Gastrocnemius medialis (tissue), 4 donors: ENCODE measurements at regions not wholly inside any gene's neighbourhood (a gene's known extent, or its start where the extent isn't known, plus 50 kb on each side); places are given as distances from the start of the nearest gene placed in this dataset.

Experiments
- CTCF ChIP-seq, 5 experiments: fragments of 450-650 bp in 3 of 5; fragments of 200-600 bp in 2 of 5; sonication (generic) in 2 of 5; IDR thresholded peaks in 4 of 5; conservative IDR thresholded peaks in 1 of 5; 1 replicate in 4 of 5; 2 replicates in 1 of 5; pipeline ENCODE4 v1.5.1; 2016 to 2019; ENCODE audit warnings: antibody characterized with exemption in 5 of 5, mild to moderate bottlenecking in 3 of 5, moderate library complexity in 3 of 5
- POLR2A ChIP-seq, 2 donors: fragments of 450-650 bp; IDR thresholded peaks; one replicate each; pipeline ENCODE4 v1.6.1; 2017; ENCODE audit warnings: antibody characterized with exemption in 2 of 2, mild to moderate bottlenecking in 2 of 2, moderate library complexity in 2 of 2

- TF ChIP-seq CTCF (IDR thresholded peaks at IDR 0.05 in 4 of 5, conservative IDR thresholded peaks at IDR 0.05 in 1 of 5) = no peak
- TF ChIP-seq POLR2A (IDR thresholded peaks at IDR 0.05) = no peak
Observed at GRCh38 chr5:82601861-82602260, 323.7 kb upstream of the RPS23 start.
